GM12874 (cell line): ENCODE measurements at regions not wholly inside any gene's neighbourhood (a gene's known extent, or its start where the extent isn't known, plus 50 kb on each side); places are given as distances from the start of the nearest gene placed in this dataset.

ENCODE experiments used
- TF ChIP-seq, protein P1 (sequence below): IDR thresholded peaks from 2 replicates; pipeline ENCODE4 v1.5.1; 2011; ENCODE audit warnings: low read depth, mild to moderate bottlenecking, control low read depth, low read length, moderate library complexity; ENCODE audit not compliant: insufficient read depth

DNA sequence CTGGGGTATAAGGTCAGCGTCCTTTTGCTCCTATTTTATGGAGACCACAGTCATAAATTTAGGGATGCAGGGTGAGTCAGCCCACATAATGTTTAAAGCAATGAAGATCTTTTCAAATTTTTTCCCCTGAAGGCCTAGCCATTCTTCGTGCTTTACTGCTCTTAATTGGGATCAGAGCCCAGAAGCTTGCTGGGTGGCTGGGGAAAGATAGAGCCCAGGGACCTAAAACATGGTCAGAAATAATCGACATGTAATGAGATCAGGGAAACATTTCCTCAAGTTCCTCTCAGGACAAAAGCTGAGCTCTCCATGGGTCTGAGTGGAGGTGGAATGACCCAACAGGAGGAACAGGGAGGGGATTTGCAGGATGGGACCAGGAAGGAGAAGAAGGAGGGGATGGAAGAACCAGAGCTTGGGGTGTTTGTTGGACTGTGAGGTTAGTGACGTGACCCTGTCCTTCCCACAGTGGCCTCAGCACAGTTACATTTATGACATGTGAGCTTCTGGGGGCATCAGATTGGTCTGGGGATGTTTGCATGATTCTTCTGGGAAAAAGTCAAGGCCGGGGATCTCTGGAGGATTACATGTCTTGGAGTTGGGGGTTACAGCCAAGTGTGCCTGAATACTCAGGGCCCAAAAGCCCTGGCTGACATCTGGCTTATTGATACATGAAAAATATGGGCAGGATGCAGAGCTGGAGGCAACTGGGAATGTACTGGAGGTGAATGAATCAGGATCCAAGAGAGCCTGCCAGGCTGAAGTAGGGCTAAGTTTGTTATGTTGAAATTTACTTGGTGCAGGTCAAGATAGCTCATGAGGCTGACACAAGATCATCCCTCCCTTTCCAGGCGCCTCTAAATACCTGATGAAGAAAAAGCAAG is 477.9 kb downstream of the RPS24 start:
- TF ChIP-seq, protein P1, sequence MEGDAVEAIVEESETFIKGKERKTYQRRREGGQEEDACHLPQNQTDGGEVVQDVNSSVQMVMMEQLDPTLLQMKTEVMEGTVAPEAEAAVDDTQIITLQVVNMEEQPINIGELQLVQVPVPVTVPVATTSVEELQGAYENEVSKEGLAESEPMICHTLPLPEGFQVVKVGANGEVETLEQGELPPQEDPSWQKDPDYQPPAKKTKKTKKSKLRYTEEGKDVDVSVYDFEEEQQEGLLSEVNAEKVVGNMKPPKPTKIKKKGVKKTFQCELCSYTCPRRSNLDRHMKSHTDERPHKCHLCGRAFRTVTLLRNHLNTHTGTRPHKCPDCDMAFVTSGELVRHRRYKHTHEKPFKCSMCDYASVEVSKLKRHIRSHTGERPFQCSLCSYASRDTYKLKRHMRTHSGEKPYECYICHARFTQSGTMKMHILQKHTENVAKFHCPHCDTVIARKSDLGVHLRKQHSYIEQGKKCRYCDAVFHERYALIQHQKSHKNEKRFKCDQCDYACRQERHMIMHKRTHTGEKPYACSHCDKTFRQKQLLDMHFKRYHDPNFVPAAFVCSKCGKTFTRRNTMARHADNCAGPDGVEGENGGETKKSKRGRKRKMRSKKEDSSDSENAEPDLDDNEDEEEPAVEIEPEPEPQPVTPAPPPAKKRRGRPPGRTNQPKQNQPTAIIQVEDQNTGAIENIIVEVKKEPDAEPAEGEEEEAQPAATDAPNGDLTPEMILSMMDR: no peak

DNA sequence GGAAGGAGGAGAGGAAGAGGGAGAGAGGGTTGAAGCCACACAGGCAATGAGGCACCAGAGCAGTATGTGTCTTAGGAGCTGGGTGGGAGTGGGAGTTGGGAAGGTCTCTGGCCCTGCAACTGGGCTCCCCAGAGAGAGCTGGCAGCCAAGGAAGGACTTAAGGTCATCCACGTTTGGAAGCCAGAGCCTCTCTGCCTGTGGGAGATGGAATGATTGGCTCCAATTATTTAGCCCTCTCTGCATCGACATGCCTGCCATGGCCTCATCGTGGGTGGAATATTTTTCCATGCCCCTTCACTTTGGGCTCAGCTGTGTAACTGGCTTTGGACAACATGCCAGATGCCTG is 478.5 kb downstream of the RPS24 start:
- TF ChIP-seq, protein P1: no peak

DNA sequence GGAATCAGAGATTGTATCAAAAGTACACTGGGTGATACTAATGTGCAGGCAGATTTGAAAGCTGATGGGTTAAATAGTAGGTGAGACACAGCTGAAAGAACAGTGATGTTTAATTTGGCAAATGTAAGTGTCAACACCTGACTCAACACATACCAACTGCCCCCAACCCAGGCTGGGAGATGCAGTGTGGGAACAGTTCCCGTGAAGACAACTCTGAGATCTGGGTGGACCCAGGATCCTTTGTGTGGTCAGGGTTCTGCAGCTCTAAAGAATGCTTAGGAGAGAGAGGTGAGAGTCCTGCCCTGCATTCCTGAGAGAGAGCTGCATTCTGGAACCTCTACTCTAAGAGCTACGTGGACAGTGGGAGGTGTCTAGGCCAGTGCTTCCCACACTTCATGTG is 479.7 kb downstream of the RPS24 start:
- TF ChIP-seq, protein P1: no peak

DNA sequence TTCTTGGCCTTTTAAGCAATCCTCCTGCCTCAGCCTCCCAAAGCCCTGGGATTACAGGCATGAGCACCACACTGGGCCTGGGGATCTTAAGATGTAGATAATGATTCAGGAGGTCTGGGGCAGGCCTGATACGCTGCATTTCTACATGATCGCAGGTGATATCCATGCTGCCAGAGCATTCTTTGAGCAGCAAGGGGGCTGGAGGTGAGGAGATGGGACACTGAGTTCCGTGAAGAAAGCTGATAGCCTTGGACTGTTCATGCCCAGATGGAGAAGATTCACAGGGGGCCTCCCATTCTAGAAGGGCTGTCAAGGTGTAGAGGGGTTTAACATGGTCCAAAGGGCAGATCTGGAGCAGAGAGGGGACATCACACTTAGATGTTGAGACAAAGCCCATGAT is 480.3 kb downstream of the RPS24 start:
- TF ChIP-seq, protein P1: no peak

DNA sequence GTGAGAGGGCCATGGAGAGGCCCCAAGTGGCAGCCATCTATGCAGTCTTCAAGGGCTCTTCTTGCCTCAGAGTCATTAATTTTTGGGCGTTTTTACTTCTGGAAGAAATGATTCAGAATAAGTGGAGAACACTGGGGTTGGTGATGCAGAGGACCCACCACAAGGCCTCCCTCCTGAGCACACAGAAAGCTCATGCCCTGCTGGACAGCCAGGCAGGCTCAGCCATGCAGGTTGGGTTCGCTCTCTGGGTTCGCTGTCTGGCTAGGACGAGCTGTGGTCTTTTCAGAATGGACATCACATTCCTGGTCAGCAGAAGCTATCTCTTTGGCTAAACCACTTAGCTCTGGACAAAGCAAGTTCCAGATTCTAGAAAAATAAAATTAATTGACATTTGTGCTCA is 480.8 kb downstream of the RPS24 start:
- TF ChIP-seq, protein P1: no peak

DNA sequence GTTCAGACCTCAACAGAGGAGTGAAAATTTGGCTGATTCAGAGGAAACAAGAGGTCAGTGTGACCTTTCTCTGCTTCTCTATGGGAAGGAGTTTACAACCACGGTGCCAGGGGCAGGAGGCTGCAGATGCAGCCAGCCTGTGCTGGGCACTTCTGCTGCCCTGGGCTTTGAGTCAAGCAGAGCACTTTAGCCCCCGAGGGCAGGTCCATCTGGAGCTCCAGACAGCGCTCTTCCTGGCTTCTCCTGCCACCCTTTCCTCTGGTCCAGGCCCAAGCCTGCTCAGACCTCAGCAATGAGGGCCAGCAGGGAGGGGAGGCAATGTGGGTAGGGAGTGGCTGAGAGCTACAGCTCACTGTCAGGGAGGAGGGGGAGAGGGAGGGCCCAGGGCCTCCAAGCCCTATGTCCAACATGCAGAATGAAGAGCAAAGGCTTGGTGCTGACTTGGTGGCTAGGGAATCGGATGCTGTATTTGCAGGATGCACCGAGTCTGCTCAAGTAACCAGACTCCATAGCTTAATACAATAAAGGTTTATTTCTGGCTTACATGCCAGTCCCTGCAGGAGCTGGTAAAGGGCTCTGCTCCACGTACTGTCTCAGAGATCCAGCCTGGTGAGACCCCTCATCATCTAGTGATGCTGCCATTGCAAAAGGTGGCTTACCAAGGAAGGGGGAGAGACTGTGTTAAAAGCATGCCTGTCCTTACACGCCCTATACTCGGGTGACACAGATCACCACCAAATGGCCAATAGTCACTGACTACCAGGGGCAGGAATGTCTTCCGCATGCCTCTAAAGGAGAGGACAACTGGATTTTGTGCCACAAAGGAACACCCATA is 481.6 kb downstream of the RPS24 start:
- TF ChIP-seq, protein P1: no peak

DNA sequence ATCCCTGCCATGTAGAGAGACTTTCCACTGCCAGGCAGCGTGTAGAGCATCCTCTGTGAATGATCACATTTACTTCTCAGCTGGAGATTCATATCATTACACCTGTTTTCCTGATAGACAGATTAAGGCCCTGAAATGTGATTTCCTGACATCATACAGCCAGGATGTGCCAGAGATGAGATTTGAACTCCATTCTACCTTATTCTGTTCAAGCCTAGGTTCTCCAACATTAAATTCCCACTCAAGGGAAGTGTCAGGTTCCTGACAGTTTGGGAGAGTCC is 482.1 kb downstream of the RPS24 start:
- TF ChIP-seq, protein P1: no peak
